ENCODE measurements at regions not wholly inside any gene's neighbourhood (a gene's known extent, or its start where the extent isn't known, plus 50 kb on each side); places are given as distances from the start of the nearest gene placed in this dataset.
"Not testable (repeated sequence)": the region's sequence is repeated elsewhere in the genome, so short reads cannot be mapped to it uniquely, and the experiment has no call there.

DNA sequence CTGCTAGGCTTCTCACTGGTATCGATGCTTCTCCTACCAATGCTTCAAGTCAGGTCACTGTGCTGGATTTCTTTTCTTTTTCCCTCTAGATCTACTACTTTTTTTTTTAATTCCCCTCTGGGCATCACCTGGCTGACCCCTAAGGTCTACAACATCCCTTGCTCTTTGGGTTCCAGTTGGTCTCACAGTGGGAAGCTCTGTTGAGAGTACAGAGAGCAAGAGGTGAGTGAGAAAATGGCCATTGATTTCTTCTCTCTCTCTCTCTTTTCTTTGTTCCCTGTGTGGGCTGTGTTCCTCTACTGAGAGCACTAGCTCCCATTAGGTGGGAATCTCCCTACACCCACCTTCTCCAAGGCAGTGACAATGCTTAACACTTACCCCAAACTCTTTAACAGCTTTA is 413.4 kb downstream of the KCNJ2 start:
- no peaks in the 10 kb centered on the region for H3K27me3 ChIP-seq (ENCODE audit: control insufficient read depth, insufficient read depth, low read length)
- no peaks in the 10 kb centered on the region for H3K9me3 ChIP-seq (ENCODE audit: control insufficient read depth, low read length)
- no peak overlapping the region for H3K4me3 ChIP-seq (ENCODE audit: low read length)
- no peaks in the 10 kb centered on the region for H3K36me3 ChIP-seq (ENCODE audit: control insufficient read depth, insufficient read depth, low read length)
- H3K9ac ChIP-seq (ENCODE audit: low read length), result no peak overlapping the region
- H3K4me1 ChIP-seq (ENCODE audit: control insufficient read depth, insufficient read depth, low read length), result no peaks in the 10 kb centered on the region

GRCh38 chr17:70584255-70584654 is 414.9 kb downstream of the KCNJ2 start:
- H3K36me3 ChIP-seq (ENCODE audit: control insufficient read depth, insufficient read depth, low read length), result no peaks in the 10 kb centered on the region

GRCh38 chr17:70588003-70588402 is 418.7 kb downstream of the KCNJ2 start:
- Histone ChIP-seq H3K4me1 (ENCODE audit: control insufficient read depth, insufficient read depth, low read length) (no peaks in the 10 kb centered on the region), H3K9me3 (ENCODE audit: control insufficient read depth, low read length) (no peaks in the 10 kb centered on the region), H3K4me3 (ENCODE audit: low read length) (no peak overlapping the region), H3K27me3 (ENCODE audit: control insufficient read depth, insufficient read depth, low read length) (no peaks in the 10 kb centered on the region), H3K9ac (ENCODE audit: low read length) (no peak overlapping the region), H3K36me3 (ENCODE audit: control insufficient read depth, insufficient read depth, low read length) (no peaks in the 10 kb centered on the region)

More at GRCh38 chr17:70584255-70584654, 414.9 kb downstream of the KCNJ2 start:
- H3K27me3 ChIP-seq (ENCODE audit: control insufficient read depth, insufficient read depth, low read length), result no peaks in the 10 kb centered on the region
- H3K9ac ChIP-seq (ENCODE audit: low read length), result no peak overlapping the region
- no peak overlapping the region for H3K4me3 ChIP-seq (ENCODE audit: low read length)
- H3K9me3 ChIP-seq (ENCODE audit: control insufficient read depth, low read length), result no peaks in the 10 kb centered on the region
- no peaks in the 10 kb centered on the region for H3K4me1 ChIP-seq (ENCODE audit: control insufficient read depth, insufficient read depth, low read length)

DNA sequence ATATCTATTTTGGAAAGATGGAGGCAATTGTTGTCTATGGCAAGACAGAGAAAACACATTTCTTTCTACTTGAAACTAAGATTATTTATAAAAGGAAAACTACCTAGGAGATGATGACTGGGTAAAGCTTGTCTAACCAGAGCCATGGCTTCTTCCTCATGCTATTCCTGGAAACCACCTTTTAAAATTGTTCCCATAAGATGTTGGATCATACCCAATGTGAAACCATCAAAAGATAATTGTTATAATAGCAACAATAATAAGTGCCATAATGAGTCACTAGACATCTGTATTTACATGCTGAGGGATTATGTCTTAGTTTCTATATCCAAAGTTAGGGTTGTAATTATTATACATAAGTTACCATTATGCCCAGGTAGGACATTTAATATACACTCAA is 428.4 kb downstream of the KCNJ2 start:
- H3K27me3 ChIP-seq (ENCODE audit: control insufficient read depth, insufficient read depth, low read length), result no peaks in the 10 kb centered on the region
- no peak overlapping the region for H3K4me3 ChIP-seq (ENCODE audit: low read length)
- no peaks in the 10 kb centered on the region for H3K36me3 ChIP-seq (ENCODE audit: control insufficient read depth, insufficient read depth, low read length)

DNA sequence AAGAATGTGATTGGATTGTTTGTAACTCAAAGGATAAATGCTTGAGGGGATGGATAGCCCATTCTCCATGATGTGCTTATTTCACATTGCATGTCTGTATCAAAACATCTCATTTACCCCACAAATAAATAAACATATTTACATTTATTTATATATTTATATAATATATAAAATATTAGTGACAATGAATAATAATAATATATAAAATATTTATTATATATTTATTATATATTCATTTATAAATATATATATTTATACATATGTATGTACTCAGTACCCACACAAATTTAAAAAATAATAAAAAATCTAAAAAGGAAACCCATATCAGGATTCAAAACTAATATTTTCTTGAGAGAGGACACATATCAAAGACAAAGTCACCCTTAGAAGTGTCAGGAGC is 429.9 kb downstream of the KCNJ2 start:
- Histone ChIP-seq H3K27me3 (ENCODE audit: control insufficient read depth, insufficient read depth, low read length) (no peaks in the 10 kb centered on the region), H3K9me3 (ENCODE audit: control insufficient read depth, low read length) (no peaks in the 10 kb centered on the region), H3K4me3 (ENCODE audit: low read length) (no peak overlapping the region), H3K36me3 (ENCODE audit: control insufficient read depth, insufficient read depth, low read length) (no peaks in the 10 kb centered on the region), H3K9ac (ENCODE audit: low read length) (no peak overlapping the region), H3K4me1 (ENCODE audit: control insufficient read depth, insufficient read depth, low read length) (no peaks in the 10 kb centered on the region)

More for the DNA sequence above, 428.4 kb downstream of the KCNJ2 start:
- Histone ChIP-seq H3K9me3 (ENCODE audit: control insufficient read depth, low read length) (no peaks in the 10 kb centered on the region), H3K4me1 (ENCODE audit: control insufficient read depth, insufficient read depth, low read length) (no peaks in the 10 kb centered on the region), H3K9ac (ENCODE audit: low read length) (no peak overlapping the region)

GRCh38 chr17:70599945-70600344 is 430.6 kb downstream of the KCNJ2 start:
- H3K9me3 ChIP-seq (ENCODE audit: control insufficient read depth, low read length); H3K4me1 ChIP-seq (ENCODE audit: control insufficient read depth, insufficient read depth, low read length); H3K27me3 ChIP-seq (ENCODE audit: control insufficient read depth, insufficient read depth, low read length); H3K36me3 ChIP-seq (ENCODE audit: control insufficient read depth, insufficient read depth, low read length); H3K9ac ChIP-seq (ENCODE audit: low read length); H3K4me3 ChIP-seq (ENCODE audit: low read length): not testable (repeated sequence)

DNA sequence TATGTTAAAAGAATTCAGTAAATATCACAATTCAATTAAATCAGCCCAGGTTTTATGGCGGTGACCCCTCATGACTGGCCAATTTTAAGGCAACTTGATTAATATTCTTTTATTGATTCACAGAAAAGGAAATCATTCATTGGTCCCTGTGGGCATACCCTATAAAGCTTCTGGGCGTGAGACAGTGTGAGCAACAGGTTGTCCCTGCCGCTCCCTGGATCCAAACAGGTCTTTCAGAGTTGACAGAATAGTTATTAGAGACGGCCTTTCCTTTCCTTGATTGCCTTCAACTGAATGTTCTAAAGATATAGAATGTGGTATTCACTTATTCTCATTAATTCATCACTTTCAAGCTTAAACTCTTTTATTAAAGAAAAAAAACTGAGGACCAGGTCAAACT is 433.9 kb downstream of the KCNJ2 start:
- Histone ChIP-seq H3K9me3 (ENCODE audit: control insufficient read depth, low read length) (no peaks in the 10 kb centered on the region), H3K36me3 (ENCODE audit: control insufficient read depth, insufficient read depth, low read length) (no peaks in the 10 kb centered on the region), H3K4me1 (ENCODE audit: control insufficient read depth, insufficient read depth, low read length) (no peaks in the 10 kb centered on the region), H3K27me3 (ENCODE audit: control insufficient read depth, insufficient read depth, low read length) (no peaks in the 10 kb centered on the region), H3K4me3 (ENCODE audit: low read length) (no peak overlapping the region), H3K9ac (ENCODE audit: low read length) (no peak overlapping the region)

DNA sequence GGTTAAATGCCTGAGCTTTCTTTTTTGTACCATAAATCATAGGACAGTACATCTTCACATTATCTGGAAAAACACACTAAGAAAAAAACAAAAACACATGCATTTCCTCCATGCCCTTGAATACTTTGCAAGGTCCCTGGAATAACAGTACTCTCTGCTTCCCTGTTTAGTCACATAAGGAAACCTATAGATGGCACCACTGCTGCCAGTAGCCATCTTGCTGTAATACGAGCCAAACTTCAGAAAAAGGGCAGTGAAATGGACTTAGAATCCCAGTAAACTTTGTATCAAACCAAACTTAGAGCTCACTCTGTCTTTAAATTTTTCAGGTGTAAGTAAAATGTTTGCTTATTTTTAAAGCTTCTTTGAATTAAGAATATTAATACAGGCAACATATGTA is 435.5 kb downstream of the KCNJ2 start:
- Histone ChIP-seq H3K9ac (ENCODE audit: low read length) (no peak overlapping the region), H3K36me3 (ENCODE audit: control insufficient read depth, insufficient read depth, low read length) (no peaks in the 10 kb centered on the region), H3K4me3 (ENCODE audit: low read length) (no peak overlapping the region)

GRCh38 chr17:70606086-70606485 is 436.8 kb downstream of the KCNJ2 start:
- H3K9me3 ChIP-seq (ENCODE audit: control insufficient read depth, low read length), result no peaks in the 10 kb centered on the region
- no peak overlapping the region for H3K9ac ChIP-seq (ENCODE audit: low read length)
- H3K27me3 ChIP-seq (ENCODE audit: control insufficient read depth, insufficient read depth, low read length), result no peaks in the 10 kb centered on the region
- no peaks in the 10 kb centered on the region for H3K4me1 ChIP-seq (ENCODE audit: control insufficient read depth, insufficient read depth, low read length)
- no peak overlapping the region for H3K4me3 ChIP-seq (ENCODE audit: low read length)
- H3K36me3 ChIP-seq (ENCODE audit: control insufficient read depth, insufficient read depth, low read length), result no peaks in the 10 kb centered on the region

More for the DNA sequence above, 435.5 kb downstream of the KCNJ2 start:
- no peaks in the 10 kb centered on the region for H3K27me3 ChIP-seq (ENCODE audit: control insufficient read depth, insufficient read depth, low read length)
- no peaks in the 10 kb centered on the region for H3K4me1 ChIP-seq (ENCODE audit: control insufficient read depth, insufficient read depth, low read length)
- H3K9me3 ChIP-seq (ENCODE audit: control insufficient read depth, low read length), result no peaks in the 10 kb centered on the region

DNA sequence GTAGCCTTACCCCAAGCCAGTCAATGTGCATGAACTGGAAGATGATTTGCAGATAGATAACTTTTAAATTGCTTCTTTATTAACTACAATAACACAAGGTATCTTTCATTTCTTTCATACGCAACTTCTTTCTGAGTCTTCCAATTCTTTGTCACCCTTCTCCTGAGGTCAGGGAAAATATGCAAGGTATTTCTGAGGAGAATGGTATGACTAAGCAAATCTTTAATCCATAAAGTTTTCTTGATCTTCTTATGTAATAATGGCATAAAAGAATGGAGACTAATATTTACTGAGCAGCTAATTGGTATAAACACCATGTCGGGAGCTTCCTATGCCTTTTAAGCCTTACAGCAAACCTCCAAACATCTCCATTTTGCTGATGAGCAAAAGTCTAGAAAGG is 438.9 kb downstream of the KCNJ2 start:
- no peaks in the 10 kb centered on the region for H3K27me3 ChIP-seq (ENCODE audit: control insufficient read depth, insufficient read depth, low read length)
- H3K9me3 ChIP-seq (ENCODE audit: control insufficient read depth, low read length), result no peaks in the 10 kb centered on the region
- no peak overlapping the region for H3K4me3 ChIP-seq (ENCODE audit: low read length)
- H3K4me1 ChIP-seq (ENCODE audit: control insufficient read depth, insufficient read depth, low read length), result no peaks in the 10 kb centered on the region
- H3K9ac ChIP-seq (ENCODE audit: low read length), result no peak overlapping the region
- H3K36me3 ChIP-seq (ENCODE audit: control insufficient read depth, insufficient read depth, low read length), result no peaks in the 10 kb centered on the region

- no peaks in the 10 kb centered on the region for H3K36me3 ChIP-seq (ENCODE audit: control insufficient read depth, insufficient read depth, low read length)
- H3K27me3 ChIP-seq (ENCODE audit: control insufficient read depth, insufficient read depth, low read length), result no peaks in the 10 kb centered on the region
- no peaks in the 10 kb centered on the region for H3K4me1 ChIP-seq (ENCODE audit: control insufficient read depth, insufficient read depth, low read length)
- no peaks in the 10 kb centered on the region for H3K9me3 ChIP-seq (ENCODE audit: control insufficient read depth, low read length)
- H3K4me3 ChIP-seq (ENCODE audit: low read length), result no peak overlapping the region
- no peak overlapping the region for H3K9ac ChIP-seq (ENCODE audit: low read length)
Measured at GRCh38 chr17:70608957-70609356, 439.6 kb downstream of the KCNJ2 start.

DNA sequence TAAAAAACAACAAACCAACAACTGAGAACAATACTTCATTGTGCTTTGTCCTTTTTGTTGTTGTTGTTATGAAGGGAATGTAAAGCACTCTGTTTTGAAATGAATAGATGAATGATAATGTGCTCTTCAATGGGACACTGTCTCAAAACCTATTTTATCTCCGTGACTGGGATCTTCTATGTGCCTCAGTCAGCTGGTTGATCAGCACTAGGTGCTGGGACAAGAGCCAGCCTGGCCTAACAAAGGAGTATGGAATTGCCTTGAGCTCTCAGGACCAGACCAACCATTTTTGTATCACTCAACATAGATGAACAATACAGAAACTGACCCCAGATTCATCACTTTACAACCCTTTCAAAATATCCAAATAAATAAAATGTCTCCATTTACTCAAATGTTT is 440.2 kb downstream of the KCNJ2 start:
- no peak overlapping the region for H3K4me3 ChIP-seq (ENCODE audit: low read length)
- H3K27me3 ChIP-seq (ENCODE audit: control insufficient read depth, insufficient read depth, low read length), result no peaks in the 10 kb centered on the region
- H3K36me3 ChIP-seq (ENCODE audit: control insufficient read depth, insufficient read depth, low read length), result no peaks in the 10 kb centered on the region
- no peaks in the 10 kb centered on the region for H3K9me3 ChIP-seq (ENCODE audit: control insufficient read depth, low read length)
- H3K4me1 ChIP-seq (ENCODE audit: control insufficient read depth, insufficient read depth, low read length), result no peaks in the 10 kb centered on the region
- no peak overlapping the region for H3K9ac ChIP-seq (ENCODE audit: low read length)

- H3K9me3 ChIP-seq (ENCODE audit: control insufficient read depth, low read length), result no peaks in the 10 kb centered on the region
- H3K27me3 ChIP-seq (ENCODE audit: control insufficient read depth, insufficient read depth, low read length), result no peaks in the 10 kb centered on the region
- H3K9ac ChIP-seq (ENCODE audit: low read length), result no peak overlapping the region
- H3K36me3 ChIP-seq (ENCODE audit: control insufficient read depth, insufficient read depth, low read length), result no peaks in the 10 kb centered on the region
- no peaks in the 10 kb centered on the region for H3K4me1 ChIP-seq (ENCODE audit: control insufficient read depth, insufficient read depth, low read length)
- no peak overlapping the region for H3K4me3 ChIP-seq (ENCODE audit: low read length)
Measured at GRCh38 chr17:70610161-70610560, 440.8 kb downstream of the KCNJ2 start.

Measured in mucosa of stomach (tissue), 1 donor.